IMR-90 (cell line): ENCODE measurements at regions not wholly inside any gene's neighbourhood (a gene's known extent, or its start where the extent isn't known, plus 50 kb on each side); places are given as distances from the start of the nearest gene placed in this dataset.

Source experiments
- ATAC-seq: fragments of 200-7000 bp; cut with Tn5 transposase; 2 replicates; pipeline ENCODE4 v1.9.1; 2020; ENCODE audit warnings: low read depth, mild to moderate bottlenecking, moderate library complexity
- BruUV-seq: library from RNA; stranded (reverse); fragments of 400-500 nt; replicated peaks from 2 replicates; lab custom pipeline; 2021; lab: Mats Ljungman, UMichigan
- CTCF ChIA-PET: fragments of 300-600 bp; formaldehyde crosslinking; extraction: SDS; loops from one replicate; lab custom pipeline; 2021; ENCODE audit warnings: antibody characterized with exemption; lab: Yijun Ruan, JAX
- POLR2A ChIA-PET: fragments of 300-600 bp; sonication (Branson Sonifier 250); formaldehyde crosslinking; loops from one replicate; lab custom pipeline; 2022; ENCODE audit warnings: antibody characterized with exemption; ENCODE audit not compliant: unreplicated experiment; lab: Charles Lee
- DNase-seq: peaks from one replicate; pipeline ENCODE4 v3.0.0; 2013
- H2AFZ ChIP-seq: replicated peaks from 2 replicates; pipeline ENCODE3; 2013; ENCODE audit warnings: low read length, mild to moderate bottlenecking; ENCODE audit not compliant: poor library complexity
- H2AK5ac ChIP-seq: 2 replicates; pipeline ENCODE4 v1.6.1; 2013; ENCODE audit warnings: low read depth, low read length, inconsistent platforms
- H2AK9ac ChIP-seq: replicated peaks from 2 replicates; pipeline ENCODE3; 2013; ENCODE audit warnings: mild to moderate bottlenecking, low read depth, low read length, moderate library complexity; ENCODE audit not compliant: poor library complexity
- H2BK120ac ChIP-seq: 2 replicates; pipeline ENCODE4 v1.6.1; 2013; ENCODE audit warnings: low read depth, low read length, inconsistent platforms
- H2BK15ac ChIP-seq: 3 replicates; pipeline ENCODE4 v1.6.1; 2013; ENCODE audit warnings: low read depth, low read length, inconsistent platforms
- H2BK20ac ChIP-seq: 2 replicates; pipeline ENCODE4 v1.6.1; 2013; ENCODE audit warnings: low read depth, mild to moderate bottlenecking, inconsistent platforms, low read length, moderate library complexity
- H2BK5ac ChIP-seq: 2 replicates; pipeline ENCODE4 v1.6.1; 2013; ENCODE audit warnings: mild to moderate bottlenecking, low read depth, low read length, inconsistent platforms; ENCODE audit not compliant: poor library complexity, severe bottlenecking
- H3K14ac ChIP-seq: replicated peaks from 2 replicates; pipeline ENCODE4 v1.6.1; 2013; ENCODE audit warnings: low read depth, low read length, inconsistent platforms
- H3K18ac ChIP-seq: 2 replicates; pipeline ENCODE4 v1.6.1; 2013; ENCODE audit warnings: low read depth, low read length, control low read depth
- H3K23ac ChIP-seq: 2 replicates; pipeline ENCODE4 v1.6.1; 2013; ENCODE audit warnings: low read depth, low read length, inconsistent platforms
- H3K27ac ChIP-seq: 2 replicates; pipeline ENCODE4 v1.5.1; 2013; ENCODE audit warnings: mild to moderate bottlenecking, control low read depth, low read length; ENCODE audit not compliant: insufficient read depth
- H3K27me3 ChIP-seq: 2 replicates; pipeline ENCODE4 v1.6.1; 2013; ENCODE audit warnings: low read length; ENCODE audit not compliant: control insufficient read depth, insufficient read depth
- H3K36me3 ChIP-seq: 2 replicates; pipeline ENCODE4 v1.6.1; 2013; ENCODE audit warnings: low read length, mixed read lengths; ENCODE audit not compliant: control insufficient read depth, insufficient read depth
- H3K4ac ChIP-seq: 2 replicates; pipeline ENCODE4 v1.6.1; 2013; ENCODE audit warnings: low read depth, low read length, inconsistent platforms
- H3K4me1 ChIP-seq: 2 replicates; pipeline ENCODE4 v1.6.1; 2013; ENCODE audit warnings: low read length, mixed read lengths; ENCODE audit not compliant: control insufficient read depth, insufficient read depth
- H3K4me2 ChIP-seq: 2 replicates; pipeline ENCODE4 v1.6.1; 2013; ENCODE audit warnings: low read depth, mild to moderate bottlenecking, control low read depth, low read length, moderate library complexity
- H3K4me3 ChIP-seq: 2 replicates; pipeline ENCODE4 v1.5.1; 2013; ENCODE audit warnings: low read depth, mild to moderate bottlenecking, control low read depth, low read length, moderate library complexity; ENCODE audit not compliant: insufficient read depth
- H3K56ac ChIP-seq: 2 replicates; pipeline ENCODE4 v1.6.1; 2013; ENCODE audit warnings: low read length, inconsistent platforms; ENCODE audit not compliant: insufficient read depth; ENCODE audit errors: extremely low read depth
- H3K79me1 ChIP-seq, 2 experiments: 2 replicates each; pipeline ENCODE4 v1.6.1; 2013; ENCODE audit warnings: low read length in 2 of 2, inconsistent platforms in 1 of 2, low read depth in 1 of 2
- H3K9ac ChIP-seq: 2 replicates; pipeline ENCODE4 v1.6.1; 2013; ENCODE audit warnings: low read depth, low read length, control low read depth
- H3K9me1 ChIP-seq: 2 replicates; pipeline ENCODE4 v1.6.1; 2013; ENCODE audit warnings: low read length, inconsistent platforms; ENCODE audit not compliant: insufficient read depth
- H3K9me3 ChIP-seq: 2 replicates; pipeline ENCODE4 v1.6.1; 2013; ENCODE audit warnings: low read length; ENCODE audit not compliant: control insufficient read depth, insufficient read depth
- H4K20me1 ChIP-seq: 2 replicates; pipeline ENCODE4 v1.6.1; 2013; ENCODE audit warnings: low read length, inconsistent platforms; ENCODE audit not compliant: insufficient read depth
- H4K5ac ChIP-seq: 2 replicates; pipeline ENCODE4 v1.6.1; 2013; ENCODE audit warnings: mild to moderate bottlenecking, low read depth, low read length, control low read depth
- H4K8ac ChIP-seq, 2 experiments: 2 replicates each; pipeline ENCODE4 v1.6.1; 2013; ENCODE audit warnings: low read depth in 2 of 2, low read length in 2 of 2, control low read depth in 1 of 2, inconsistent platforms in 1 of 2
- H4K91ac ChIP-seq: 2 replicates; pipeline ENCODE4 v1.6.1; 2013; ENCODE audit warnings: low read depth, low read length, inconsistent platforms; ENCODE audit not compliant: insufficient read depth
- CEBPB ChIP-seq: IDR thresholded peaks from 2 replicates; pipeline ENCODE4 v1.6.1; 2012; ENCODE audit warnings: low read depth, low read length, improper control_type of control experiment
- CTCF ChIP-seq: conservative IDR thresholded peaks from 2 replicates; pipeline ENCODE4 v1.5.1; 2012; ENCODE audit warnings: mild to moderate bottlenecking, low read depth, low read length, improper control_type of control experiment
- WGBS, 2 experiments: methylation state at CpG; one replicate each; pipeline versions ENCODE4 v1.1.5 to v1.1.7; 2013; ENCODE audit warnings: missing lambda C conversion rate in 2 of 2; ENCODE audit not compliant: insufficient read length in 1 of 2; ENCODE audit errors: extremely low coverage in 2 of 2; 5-methylcytosine and 5-hydroxymethylcytosine counted together
- dilution Hi-C: fragments of 300-500 bp; cut with HindIII; formaldehyde crosslinking; loops from one replicate; pipeline ENCODE4 v1.14.3; 2018; ENCODE audit warnings: low sequenced_read_pairs; ENCODE audit not compliant: unreplicated experiment
- in situ Hi-C: fragments of 300-500 bp; cut with MboI; formaldehyde crosslinking; loops from 3 replicates; pipeline ENCODE4 v1.14.3; 2019; ENCODE audit warnings: low sequenced_read_pairs, inconsistent platforms, mixed read lengths
- intact Hi-C: fragments of 100-400 bp; cut with micrococcal nuclease; formaldehyde crosslinking; loops from 2 replicates; pipeline ENCODE4 v1.10.0; 2022

DNA sequence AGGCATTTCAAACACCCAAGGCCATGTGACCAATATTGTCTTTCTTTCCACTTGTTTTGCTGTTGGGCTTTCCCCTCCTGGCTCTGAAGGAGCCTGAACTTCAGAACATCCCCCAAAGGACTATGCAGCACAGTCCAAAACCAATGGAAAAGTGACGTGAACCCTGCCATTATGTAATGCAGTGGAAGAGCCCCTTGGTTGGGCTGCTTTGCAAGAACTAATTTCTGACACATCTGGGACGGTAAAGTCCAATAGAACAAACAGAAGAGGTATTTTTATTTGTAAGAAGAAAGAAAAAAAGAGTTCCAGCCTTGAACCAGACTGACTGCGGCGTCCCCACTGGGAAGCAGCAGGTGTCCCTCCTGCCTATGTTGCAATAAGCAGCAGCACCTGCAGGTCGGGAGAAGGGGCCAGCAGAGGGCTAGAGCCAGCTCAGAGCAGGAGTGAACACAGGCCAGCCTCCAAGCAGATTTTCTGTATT, 116.7 kb downstream of the CDC7 start:
- H3K36me3 ChIP-seq, result no peaks in the 10 kb centered on the region
- H3K56ac ChIP-seq, result no peak overlapping the region
- no peak overlapping the region for H3K18ac ChIP-seq
- no peak overlapping the region for H2BK20ac ChIP-seq
- TF ChIP-seq CEBPB (peak; percentile 39; the same call in 1 of the 2 replicates), CTCF (no peak)
- H3K9me3 ChIP-seq, result no peaks in the 10 kb centered on the region
- dilution Hi-C loops (no loop called here), intact Hi-C loops (no loop called here), in situ Hi-C loops (no loop called here)
- no peaks in the 10 kb centered on the region for H4K20me1 ChIP-seq
- H3K27me3 ChIP-seq, result peaks cover 5% of the 10 kb centered on the region; the same call in 1 of the 2 replicates
- H2BK5ac ChIP-seq, result no peak overlapping the region
- WGBS, 2 experiments, result 100% methylated on average over 1 of the region's 5 CpGs; no CpG with 5 or more reads in 1 of the 2 experiments
- H2AK9ac ChIP-seq, result no peak overlapping the region
- H3K4ac ChIP-seq, result no peak overlapping the region
- H3K9me1 ChIP-seq, result no peaks in the 10 kb centered on the region
- H2AFZ ChIP-seq, result no peak overlapping the region
- H3K4me1 ChIP-seq, result no peaks in the 10 kb centered on the region
- no peak for ATAC-seq
- no peak for DNase-seq
- no peak overlapping the region for H4K91ac ChIP-seq
- no peak overlapping the region for H3K9ac ChIP-seq
- no peak overlapping the region for H4K8ac ChIP-seq
- H3K14ac ChIP-seq, result no peak overlapping the region
- H3K4me3 ChIP-seq, result no peak overlapping the region
- ChIA-PET POLR2A (no interaction called here), CTCF (no interaction called here)
- no peak overlapping the region for H2BK120ac ChIP-seq
- H2AK5ac ChIP-seq, result no peak overlapping the region
- no peak overlapping the region for H3K23ac ChIP-seq
- no TSS peak for BruUV-seq
- no peak overlapping the region for H3K27ac ChIP-seq
- H4K5ac ChIP-seq, result no peak overlapping the region
- no peak overlapping the region for H3K4me2 ChIP-seq
- H3K79me1 ChIP-seq, result no peaks in the 10 kb centered on the region
- no peak overlapping the region for H2BK15ac ChIP-seq
